ENCODE measurements at regions not wholly inside any gene's neighbourhood (a gene's known extent, or its start where the extent isn't known, plus 50 kb on each side); places are given as distances from the start of the nearest gene placed in this dataset.

- H3K4me1 ChIP-seq: peaks cover 0 to 19% (median 0%) of the 10 kb centered on the region in 4 donors
- no peak overlapping the region for H3K4me3 ChIP-seq
- no peaks in the 10 kb centered on the region for H3K27me3 ChIP-seq
- intact Hi-C loops (cut with DNase I): no loop called here
- no peak for TF ChIP-seq POLR2A (IDR thresholded peaks at IDR 0.05)
- no peak for TF ChIP-seq POLR2AphosphoS5 (IDR thresholded peaks at IDR 0.05)
- no peak for TF ChIP-seq CTCF (IDR thresholded peaks at IDR 0.05)
- TF ChIP-seq EP300 (IDR thresholded peaks at IDR 0.05): no peak
- no peaks in the 10 kb centered on the region for H3K9me3 ChIP-seq
- no peak overlapping the region for H3K27ac ChIP-seq
- DNase-seq: no peak
- no peaks in the 10 kb centered on the region for H3K36me3 ChIP-seq
Measured at GRCh38 chr3:99131876-99132275, 230.4 kb upstream of the DCBLD2 start.

- Histone ChIP-seq H3K27me3 (no peaks in the 10 kb centered on the region), H3K4me1 (peaks cover 0 to 19% (median 0%) of the 10 kb centered on the region in 4 donors), H3K27ac (peak overlapping the region in 1 of 4 donors; percentile 16), H3K9me3 (no peaks in the 10 kb centered on the region), H3K4me3 (no peak overlapping the region), H3K36me3 (no peaks in the 10 kb centered on the region)
- TF ChIP-seq POLR2AphosphoS5 (IDR thresholded peaks at IDR 0.05) (no peak), CTCF (IDR thresholded peaks at IDR 0.05) (no peak), POLR2A (IDR thresholded peaks at IDR 0.05) (no peak), EP300 (IDR thresholded peaks at IDR 0.05) (no peak)
- 62 to 63% methylated on average over 4 of the region's 4 CpGs for WGBS, 2 donors
- no peak for DNase-seq
- intact Hi-C loops (cut with DNase I): no loop called here
Measured at GRCh38 chr3:99128725-99129505, 227.4 kb upstream of the DCBLD2 start.

- 67 to 74% methylated on average over 2 of the region's 2 CpGs for WGBS, 2 donors
- intact Hi-C loops (cut with DNase I): no loop called here
- Histone ChIP-seq H3K27me3 (no peaks in the 10 kb centered on the region), H3K9me3 (no peaks in the 10 kb centered on the region), H3K27ac (no peak overlapping the region), H3K36me3 (no peaks in the 10 kb centered on the region), H3K4me3 (no peak overlapping the region), H3K4me1 (peaks cover 0 to 19% (median 0%) of the 10 kb centered on the region in 4 donors)
- no peak for TF ChIP-seq EP300 (IDR thresholded peaks at IDR 0.05)
- no peak for TF ChIP-seq CTCF (IDR thresholded peaks at IDR 0.05)
- no peak for TF ChIP-seq POLR2A (IDR thresholded peaks at IDR 0.05)
- TF ChIP-seq POLR2AphosphoS5 (IDR thresholded peaks at IDR 0.05): no peak
- no peak for DNase-seq
Measured at GRCh38 chr3:99128235-99128634, 226.7 kb upstream of the DCBLD2 start.

- no peak for DNase-seq
- intact Hi-C loops (cut with DNase I): no loop called here
- peaks cover 0 to 19% (median 0%) of the 10 kb centered on the region in 4 donors for H3K4me1 ChIP-seq
- H3K36me3 ChIP-seq: no peaks in the 10 kb centered on the region
- TF ChIP-seq CTCF (IDR thresholded peaks at IDR 0.05) (no peak), POLR2AphosphoS5 (IDR thresholded peaks at IDR 0.05) (no peak), EP300 (IDR thresholded peaks at IDR 0.05) (no peak), POLR2A (IDR thresholded peaks at IDR 0.05) (no peak)
- H3K4me3 ChIP-seq: no peak overlapping the region
- WGBS, 2 donors: 73 to 80% methylated on average over 1 of the region's 1 CpG
- H3K27ac ChIP-seq: no peak overlapping the region
- no peaks in the 10 kb centered on the region for H3K9me3 ChIP-seq
- H3K27me3 ChIP-seq: no peaks in the 10 kb centered on the region
Measured at GRCh38 chr3:99126316-99126715, 224.8 kb upstream of the DCBLD2 start.

GRCh38 chr3:99119385-99119784, 217.9 kb upstream of the DCBLD2 start:
- Histone ChIP-seq H3K4me1 (no peaks in the 10 kb centered on the region), H3K27ac (no peak overlapping the region), H3K9me3 (peaks cover 0 to 2% (median 0%) of the 10 kb centered on the region in 4 donors), H3K4me3 (no peak overlapping the region), H3K36me3 (no peaks in the 10 kb centered on the region), H3K27me3 (no peaks in the 10 kb centered on the region)
- TF ChIP-seq POLR2AphosphoS5 (IDR thresholded peaks at IDR 0.05) (no peak), CTCF (IDR thresholded peaks at IDR 0.05) (no peak), POLR2A (IDR thresholded peaks at IDR 0.05) (no peak)
- no peak for DNase-seq
- intact Hi-C loops (cut with DNase I): no loop called here
- WGBS, 2 donors: 86 to 95% methylated on average over 1 of the region's 1 CpG

All from sigmoid colon (tissue), 6 donors.